Endothelial cell of umbilical vein (primary cell): ENCODE measurements at regions not wholly inside any gene's neighbourhood (a gene's known extent, or its start where the extent isn't known, plus 50 kb on each side); places are given as distances from the start of the nearest gene placed in this dataset.
"Not testable (repeated sequence)": the region's sequence is repeated elsewhere in the genome, so short reads cannot be mapped to it uniquely, and the experiment has no call there.

ENCODE experiments used
- BruUV-seq: library from RNA; stranded (reverse); fragments of 400-500 nt; replicated peaks from 2 replicates; lab custom pipeline; 2021; lab: Mats Ljungman, UMichigan
- CTCF ChIA-PET: fragments of 300-600, 350-600 bp; sonication (Branson Sonifier 250); formaldehyde crosslinking; loops from one replicate; lab custom pipeline; 2021; ENCODE audit warnings: antibody characterized with exemption, inconsistent platforms; lab: Charles Lee
- POLR2A ChIA-PET: fragments of 300-600, 350-600 bp; sonication (Branson Sonifier 250); formaldehyde crosslinking; loops from one replicate; lab custom pipeline; 2021; ENCODE audit warnings: antibody characterized with exemption, inconsistent platforms; lab: Charles Lee
- DNase-seq: peaks from one replicate; pipeline ENCODE4 v3.0.0-alpha.2; 2011; ENCODE audit warnings: low read depth, low spot score
- FAIRE-seq: peaks from 2 replicates; lab custom pipeline; 2011; peaks lifted over from hg19 to GRCh38; lab: Jason Lieb, UNC
- H2AFZ ChIP-seq: 2 replicates; pipeline ENCODE4 v1.6.0; 2012; ENCODE audit warnings: low read depth, low read length, control low read depth, inconsistent platforms
- H3K27ac ChIP-seq: 2 replicates; pipeline ENCODE4 v1.5.1; 2011; ENCODE audit warnings: low read depth, mild to moderate bottlenecking, control low read depth, low read length, moderate library complexity; ENCODE audit not compliant: insufficient read depth
- H3K27me3 ChIP-seq, 2 experiments: 2 replicates each; pipeline versions ENCODE4 v1.6.0 to v1.6.1; 2011; ENCODE audit warnings: low read length in 2 of 2, mixed read lengths in 1 of 2; ENCODE audit not compliant: control insufficient read depth in 2 of 2, insufficient read depth in 2 of 2
- H3K36me3 ChIP-seq, 2 experiments: 2 replicates in 1 of 2; 3 replicates in 1 of 2; pipeline ENCODE4 v1.5.1; 2011; ENCODE audit warnings: low read length in 2 of 2, mild to moderate bottlenecking in 1 of 2, moderate library complexity in 1 of 2; ENCODE audit not compliant: control insufficient read depth in 2 of 2, insufficient read depth in 2 of 2; ENCODE audit errors: extremely low read depth in 1 of 2
- H3K4me1 ChIP-seq: 3 replicates; pipeline ENCODE4 v1.5.1; 2011; ENCODE audit warnings: mild to moderate bottlenecking, low read length; ENCODE audit not compliant: control insufficient read depth, insufficient read depth; ENCODE audit errors: extremely low read depth
- H3K4me2 ChIP-seq: 2 replicates; pipeline ENCODE4 v1.6.1; 2011; ENCODE audit warnings: low read length, control low read depth, mixed read lengths; ENCODE audit not compliant: insufficient read depth
- H3K4me3 ChIP-seq, 3 experiments: fragments of 200-600 bp in 1 of 3; sonication (generic), shearing (Covaris generic) in 1 of 3; replicated peaks in 1 of 3; 2 replicates each; pipeline ENCODE4 v1.5.1; 2011 to 2016; ENCODE audit warnings: control low read depth in 3 of 3, low read length in 3 of 3, mild to moderate bottlenecking in 2 of 3, inconsistent platforms in 1 of 3, low read depth in 1 of 3, moderate library complexity in 1 of 3; ENCODE audit not compliant: insufficient read depth in 1 of 3
- H3K79me2 ChIP-seq: 2 replicates; pipeline ENCODE4 v1.6.0; 2012; ENCODE audit warnings: low read length, inconsistent platforms; ENCODE audit not compliant: control insufficient read depth, insufficient read depth
- H3K9ac ChIP-seq: replicated peaks from 2 replicates; pipeline ENCODE3; 2011; ENCODE audit warnings: low read length, control low read depth; ENCODE audit not compliant: insufficient read depth; ENCODE audit errors: extremely low read depth
- H3K9me1 ChIP-seq: replicated peaks from 3 replicates; pipeline ENCODE4 v1.6.0; 2011; ENCODE audit warnings: mild to moderate bottlenecking, low read length; ENCODE audit not compliant: control insufficient read depth, insufficient read depth; ENCODE audit errors: extremely low read depth
- H3K9me3 ChIP-seq: replicated peaks from 2 replicates; pipeline ENCODE4 v1.5.1; 2012; ENCODE audit warnings: low read length, inconsistent platforms; ENCODE audit not compliant: control insufficient read depth, insufficient read depth
- H4K20me1 ChIP-seq: replicated peaks from 2 replicates; pipeline ENCODE3; 2011; ENCODE audit warnings: mild to moderate bottlenecking, low read length; ENCODE audit not compliant: control insufficient read depth, insufficient read depth; ENCODE audit errors: extremely low read depth
- CTCF ChIP-seq, 2 donors: IDR thresholded peaks; 1 replicate in 1 of 2; 2 replicates in 1 of 2; pipeline ENCODE4 v1.5.1; 2011; ENCODE audit warnings: low read length in 2 of 2, mild to moderate bottlenecking in 2 of 2, moderate library complexity in 2 of 2, control low read depth in 1 of 2, inconsistent platforms in 1 of 2, low read depth in 1 of 2; ENCODE audit not compliant: insufficient read depth in 1 of 2; ENCODE audit errors: extremely low read depth in 1 of 2
- EZH2 ChIP-seq: IDR thresholded peaks from 2 replicates; pipeline ENCODE4 v1.6.1; 2012; ENCODE audit warnings: borderline replicate concordance, low read depth, mild to moderate bottlenecking, moderate library complexity, low read length, inconsistent platforms; ENCODE audit not compliant: severe bottlenecking
- FOS ChIP-seq: IDR thresholded peaks from 2 replicates; pipeline ENCODE4 v1.6.1; 2011; ENCODE audit warnings: mild to moderate bottlenecking, low read length, moderate library complexity, borderline replicate concordance; ENCODE audit not compliant: insufficient read depth
- GATA2 ChIP-seq: IDR thresholded peaks from 2 replicates; pipeline ENCODE4 v1.7.0; 2011; ENCODE audit warnings: low read depth, mild to moderate bottlenecking, moderate library complexity, mixed read lengths, low read length; ENCODE audit not compliant: insufficient read length, insufficient read depth
- JUN ChIP-seq: IDR thresholded peaks from 2 replicates; pipeline ENCODE4 v1.6.1; 2011; ENCODE audit warnings: borderline replicate concordance, low read depth; ENCODE audit not compliant: insufficient read length, insufficient read depth
- MAX ChIP-seq: IDR thresholded peaks from 2 replicates; pipeline ENCODE4 v1.6.1; 2011; ENCODE audit not compliant: insufficient read depth, insufficient read length
- MYC ChIP-seq: IDR thresholded peaks from one replicate; pipeline ENCODE4 v1.6.1; 2011; ENCODE audit warnings: mild to moderate bottlenecking, low read depth, low read length
- POLR2A ChIP-seq: IDR thresholded peaks from 2 replicates; pipeline ENCODE4 v1.6.1; 2012; ENCODE audit warnings: low read depth, mild to moderate bottlenecking, control low read depth, low read length
- POLR2AphosphoS5 ChIP-seq: IDR thresholded peaks from 2 replicates; pipeline ENCODE4 v1.6.1; 2012; ENCODE audit warnings: low read depth, mild to moderate bottlenecking, control low read depth, low read length, moderate library complexity; ENCODE audit not compliant: insufficient read depth
- dilution Hi-C: fragments of 300-500 bp; cut with MboI; formaldehyde crosslinking; loops from one replicate; pipeline ENCODE4 v1.15.0; 2019; ENCODE audit warnings: low sequenced_read_pairs; ENCODE audit not compliant: extremely low pct_ligation_motif_present
- intact Hi-C: fragments of 100-400 bp; cut with micrococcal nuclease; formaldehyde crosslinking; loops from one replicate; pipeline ENCODE4 v1.10.0; 2022

GRCh38 chr1:47543089-47543488 is 105.2 kb downstream of the FOXD2 start:
- H3K36me3 ChIP-seq, POLR2A ChIA-PET, H3K9ac ChIP-seq, H3K79me2 ChIP-seq, H3K4me1 ChIP-seq, H3K4me2 ChIP-seq, intact Hi-C loops, H3K9me1 ChIP-seq, H3K27ac ChIP-seq, H4K20me1 ChIP-seq, BruUV-seq, H3K4me3 ChIP-seq, H2AFZ ChIP-seq, FAIRE-seq, DNase-seq, dilution Hi-C loops, H3K9me3 ChIP-seq, H3K27me3 ChIP-seq: not testable (repeated sequence)
- CTCF ChIA-PET: interaction anchor here (0.7 kb wide), 1 partner anchor 183 kb away, joined by 3 read pairs; no protein-coding TSS in a partner anchor

GRCh38 chr1:47545912-47546483 is 108.2 kb downstream of the FOXD2 start:
- no peaks in the 10 kb centered on the region for H3K79me2 ChIP-seq
- intact Hi-C loops (no loop called here), dilution Hi-C loops (no loop called here)
- ChIA-PET CTCF (interaction anchor here (1.3 to 2.3 kb wide), 3 partner anchors 105 to 180 kb away, joined by 4 to 6 read pairs (median 4); no protein-coding TSS in a partner anchor), POLR2A (no interaction called here)
- H3K4me1 ChIP-seq: no peaks in the 10 kb centered on the region
- H3K27ac ChIP-seq: no peak overlapping the region
- H3K9me1 ChIP-seq: no peaks in the 10 kb centered on the region
- H3K9ac ChIP-seq: no peak overlapping the region
- H3K4me2 ChIP-seq: no peak overlapping the region
- H3K4me3 ChIP-seq: no peak overlapping the region
- DNase-seq: no peak
- H3K9me3 ChIP-seq: no peaks in the 10 kb centered on the region
- no peak overlapping the region for H2AFZ ChIP-seq
- H3K27me3 ChIP-seq: no peaks in the 10 kb centered on the region
- H4K20me1 ChIP-seq: no peaks in the 10 kb centered on the region
- FAIRE-seq: no peak
- TF ChIP-seq POLR2A: no peak
- no peak for TF ChIP-seq JUN
- no peak for TF ChIP-seq GATA2
- TF ChIP-seq EZH2: no peak
- TF ChIP-seq FOS: no peak
- no peak for TF ChIP-seq MAX
- TF ChIP-seq MYC: no peak
- TF ChIP-seq CTCF (IDR thresholded peaks at IDR 0.05; ENCODE audit: extremely low read depth in 1 of 2, insufficient read depth in 1 of 2, low read depth in 1 of 2, low read length in 2 of 2): no peak
- no peak for TF ChIP-seq POLR2AphosphoS5
- no TSS peak for BruUV-seq
- H3K36me3 ChIP-seq: no peaks in the 10 kb centered on the region
